Liver (tissue), 8 donors: ENCODE measurements at regions not wholly inside any gene's neighbourhood (a gene's known extent, or its start where the extent isn't known, plus 50 kb on each side); places are given as distances from the start of the nearest gene placed in this dataset.

ENCODE experiments used
- DNase-seq: peaks from one replicate; pipeline ENCODE4 v3.0.0-alpha.2; 2017; ENCODE audit warnings: low spot score
- H3K27ac ChIP-seq, 2 donors: one replicate each; pipeline ENCODE4 v1.7.0; 2013; ENCODE audit warnings: inconsistent platforms in 2 of 2, low read length in 2 of 2, control low read depth in 1 of 2, low read depth in 1 of 2, mild to moderate bottlenecking in 1 of 2
- H3K27me3 ChIP-seq, 4 donors: one replicate each; pipeline versions ENCODE4 v1.6.1 to v1.7.0; 2013; ENCODE audit warnings: low read length in 3 of 4, inconsistent platforms in 1 of 4, mild to moderate bottlenecking in 1 of 4, moderate library complexity in 1 of 4; ENCODE audit not compliant: control insufficient read depth in 4 of 4, insufficient read depth in 4 of 4
- H3K36me3 ChIP-seq, 4 donors: one replicate each; pipeline versions ENCODE4 v1.6.1 to v1.7.0; 2013; ENCODE audit warnings: low read length in 3 of 4, mild to moderate bottlenecking in 3 of 4, low read depth in 1 of 4, moderate library complexity in 1 of 4; ENCODE audit not compliant: control insufficient read depth in 4 of 4, insufficient read depth in 3 of 4
- H3K4me1 ChIP-seq, 4 donors: one replicate each; pipeline versions ENCODE4 v1.6.1 to v1.7.0; 2013; ENCODE audit warnings: low read length in 3 of 4, mild to moderate bottlenecking in 3 of 4, moderate library complexity in 1 of 4; ENCODE audit not compliant: control insufficient read depth in 4 of 4, insufficient read depth in 4 of 4
- H3K4me3 ChIP-seq, 3 donors: one replicate each; pipeline versions ENCODE4 v1.6.1 to v1.7.0; 2013; ENCODE audit warnings: low read length in 3 of 3, control low read depth in 1 of 3, low read depth in 1 of 3, mild to moderate bottlenecking in 1 of 3
- H3K9ac ChIP-seq, 2 donors: one replicate each; pipeline ENCODE4 v1.7.0; 2013; ENCODE audit warnings: low read length in 2 of 2, mild to moderate bottlenecking in 2 of 2, moderate library complexity in 2 of 2, control low read depth in 1 of 2, low read depth in 1 of 2
- H3K9me3 ChIP-seq, 4 donors: one replicate each; pipeline versions ENCODE4 v1.6.1 to v1.7.0; 2013; ENCODE audit warnings: low read length in 3 of 4; ENCODE audit not compliant: control insufficient read depth in 4 of 4
- EGR1 ChIP-seq, 2 donors: IDR thresholded peaks; 2 replicates each; pipeline ENCODE4 v1.6.1; 2016 to 2018; ENCODE audit warnings: antibody characterized with exemption in 2 of 2, low read depth in 2 of 2
- FOXA1 ChIP-seq: IDR thresholded peaks from 2 replicates; pipeline ENCODE4 v1.6.1; 2016; ENCODE audit warnings: antibody characterized with exemption
- GABPA ChIP-seq, 2 donors: IDR thresholded peaks in 1 of 2; conservative IDR thresholded peaks in 1 of 2; 2 replicates each; pipeline ENCODE4 v1.6.1; 2016; ENCODE audit warnings: antibody characterized with exemption in 2 of 2, mild to moderate bottlenecking in 1 of 2, moderate library complexity in 1 of 2
- HNF4A ChIP-seq, 2 donors: conservative IDR thresholded peaks; 2 replicates each; pipeline ENCODE4 v1.6.1; 2016; ENCODE audit warnings: antibody characterized with exemption in 2 of 2, mild to moderate bottlenecking in 2 of 2
- HNF4G ChIP-seq: IDR thresholded peaks from 2 replicates; pipeline ENCODE4 v1.6.1; 2016; ENCODE audit warnings: antibody characterized with exemption
- NR2F2 ChIP-seq: IDR thresholded peaks from 2 replicates; pipeline ENCODE4 v1.6.1; 2016; ENCODE audit warnings: antibody characterized with exemption
- RAD21 ChIP-seq, 2 donors: IDR thresholded peaks; 2 replicates each; pipeline ENCODE4 v1.6.1; 2016; ENCODE audit warnings: antibody characterized with exemption in 2 of 2, mild to moderate bottlenecking in 2 of 2
- RXRA ChIP-seq, 2 donors: IDR thresholded peaks; 2 replicates each; pipeline ENCODE4 v1.6.1; 2017 to 2018; ENCODE audit warnings: antibody characterized with exemption in 2 of 2, mild to moderate bottlenecking in 1 of 2
- SP1 ChIP-seq: IDR thresholded peaks from 2 replicates; pipeline ENCODE4 v1.6.1; 2018; ENCODE audit warnings: antibody characterized with exemption, mild to moderate bottlenecking
- TAF1 ChIP-seq: conservative IDR thresholded peaks from 2 replicates; pipeline ENCODE4 v1.6.1; 2016; ENCODE audit warnings: antibody characterized with exemption, mild to moderate bottlenecking
- YY1 ChIP-seq: IDR thresholded peaks from 2 replicates; pipeline ENCODE4 v1.6.1; 2016; ENCODE audit warnings: antibody characterized with exemption, mild to moderate bottlenecking
- WGBS: extraction: QIAGEN DNeasy Blood & Tissue Kit; methylation state at CpG from one replicate; pipeline ENCODE4 v1.1.7; 2013; 5-methylcytosine and 5-hydroxymethylcytosine counted together
- TF ChIP-seq, protein P1 (sequence below): IDR thresholded peaks from 2 replicates; pipeline ENCODE4 v1.6.1; 2016; ENCODE audit warnings: antibody characterized with exemption
- TF ChIP-seq, protein P2 (sequence below): IDR thresholded peaks from 2 replicates; pipeline ENCODE4 v1.6.1; 2016; ENCODE audit warnings: antibody characterized with exemption
- TF ChIP-seq, protein P3 (sequence below): IDR thresholded peaks from 2 replicates; pipeline ENCODE4 v1.6.1; 2016; ENCODE audit warnings: antibody characterized with exemption, mild to moderate bottlenecking
- TF ChIP-seq, protein P4 (sequence below): fragments of 150-350 bp; IDR thresholded peaks from 2 replicates; pipeline ENCODE4 v1.5.1; 2017; ENCODE audit warnings: improper control_type of control experiment, low read depth, low read length; ENCODE audit not compliant: missing input control
- donor health status: healthy.
- donor health status: healthy.
- donor health status: healthy.
- donor health status: healthy.
- donor health status: healthy.

- WGBS, result 93% methylated on average over 5 of the region's 5 CpGs
- Histone ChIP-seq H3K9ac (no peak overlapping the region), H3K9me3 (no peaks in the 10 kb centered on the region), H3K27me3 (no peaks in the 10 kb centered on the region), H3K27ac (no peak overlapping the region), H3K4me3 (no peak overlapping the region), H3K4me1 (no peaks in the 10 kb centered on the region), H3K36me3 (no peaks in the 10 kb centered on the region)
- TF ChIP-seq, protein P1, sequence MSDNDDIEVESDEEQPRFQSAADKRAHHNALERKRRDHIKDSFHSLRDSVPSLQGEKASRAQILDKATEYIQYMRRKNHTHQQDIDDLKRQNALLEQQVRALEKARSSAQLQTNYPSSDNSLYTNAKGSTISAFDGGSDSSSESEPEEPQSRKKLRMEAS, result no peak
- TF ChIP-seq, protein P2, sequence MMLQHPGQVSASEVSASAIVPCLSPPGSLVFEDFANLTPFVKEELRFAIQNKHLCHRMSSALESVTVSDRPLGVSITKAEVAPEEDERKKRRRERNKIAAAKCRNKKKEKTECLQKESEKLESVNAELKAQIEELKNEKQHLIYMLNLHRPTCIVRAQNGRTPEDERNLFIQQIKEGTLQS, result no peak
- no peak for TF ChIP-seq TAF1
- DNase-seq, result no peak
These were observed 160.6 kb downstream of the ARRDC3 start for GRCh38 chr5:91222482-91222881.

- WGBS, result 97% methylated on average over 1 of the region's 1 CpG
- Histone ChIP-seq H3K36me3 (no peaks in the 10 kb centered on the region), H3K27me3 (no peaks in the 10 kb centered on the region), H3K9ac (no peak overlapping the region), H3K4me3 (no peak overlapping the region), H3K27ac (no peak overlapping the region), H3K4me1 (no peaks in the 10 kb centered on the region), H3K9me3 (no peaks in the 10 kb centered on the region)
- TF ChIP-seq TAF1, result no peak
- no peak for TF ChIP-seq SP1
- TF ChIP-seq, protein P3, sequence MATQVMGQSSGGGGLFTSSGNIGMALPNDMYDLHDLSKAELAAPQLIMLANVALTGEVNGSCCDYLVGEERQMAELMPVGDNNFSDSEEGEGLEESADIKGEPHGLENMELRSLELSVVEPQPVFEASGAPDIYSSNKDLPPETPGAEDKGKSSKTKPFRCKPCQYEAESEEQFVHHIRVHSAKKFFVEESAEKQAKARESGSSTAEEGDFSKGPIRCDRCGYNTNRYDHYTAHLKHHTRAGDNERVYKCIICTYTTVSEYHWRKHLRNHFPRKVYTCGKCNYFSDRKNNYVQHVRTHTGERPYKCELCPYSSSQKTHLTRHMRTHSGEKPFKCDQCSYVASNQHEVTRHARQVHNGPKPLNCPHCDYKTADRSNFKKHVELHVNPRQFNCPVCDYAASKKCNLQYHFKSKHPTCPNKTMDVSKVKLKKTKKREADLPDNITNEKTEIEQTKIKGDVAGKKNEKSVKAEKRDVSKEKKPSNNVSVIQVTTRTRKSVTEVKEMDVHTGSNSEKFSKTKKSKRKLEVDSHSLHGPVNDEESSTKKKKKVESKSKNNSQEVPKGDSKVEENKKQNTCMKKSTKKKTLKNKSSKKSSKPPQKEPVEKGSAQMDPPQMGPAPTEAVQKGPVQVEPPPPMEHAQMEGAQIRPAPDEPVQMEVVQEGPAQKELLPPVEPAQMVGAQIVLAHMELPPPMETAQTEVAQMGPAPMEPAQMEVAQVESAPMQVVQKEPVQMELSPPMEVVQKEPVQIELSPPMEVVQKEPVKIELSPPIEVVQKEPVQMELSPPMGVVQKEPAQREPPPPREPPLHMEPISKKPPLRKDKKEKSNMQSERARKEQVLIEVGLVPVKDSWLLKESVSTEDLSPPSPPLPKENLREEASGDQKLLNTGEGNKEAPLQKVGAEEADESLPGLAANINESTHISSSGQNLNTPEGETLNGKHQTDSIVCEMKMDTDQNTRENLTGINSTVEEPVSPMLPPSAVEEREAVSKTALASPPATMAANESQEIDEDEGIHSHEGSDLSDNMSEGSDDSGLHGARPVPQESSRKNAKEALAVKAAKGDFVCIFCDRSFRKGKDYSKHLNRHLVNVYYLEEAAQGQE, result no peak
- TF ChIP-seq, protein P4, sequence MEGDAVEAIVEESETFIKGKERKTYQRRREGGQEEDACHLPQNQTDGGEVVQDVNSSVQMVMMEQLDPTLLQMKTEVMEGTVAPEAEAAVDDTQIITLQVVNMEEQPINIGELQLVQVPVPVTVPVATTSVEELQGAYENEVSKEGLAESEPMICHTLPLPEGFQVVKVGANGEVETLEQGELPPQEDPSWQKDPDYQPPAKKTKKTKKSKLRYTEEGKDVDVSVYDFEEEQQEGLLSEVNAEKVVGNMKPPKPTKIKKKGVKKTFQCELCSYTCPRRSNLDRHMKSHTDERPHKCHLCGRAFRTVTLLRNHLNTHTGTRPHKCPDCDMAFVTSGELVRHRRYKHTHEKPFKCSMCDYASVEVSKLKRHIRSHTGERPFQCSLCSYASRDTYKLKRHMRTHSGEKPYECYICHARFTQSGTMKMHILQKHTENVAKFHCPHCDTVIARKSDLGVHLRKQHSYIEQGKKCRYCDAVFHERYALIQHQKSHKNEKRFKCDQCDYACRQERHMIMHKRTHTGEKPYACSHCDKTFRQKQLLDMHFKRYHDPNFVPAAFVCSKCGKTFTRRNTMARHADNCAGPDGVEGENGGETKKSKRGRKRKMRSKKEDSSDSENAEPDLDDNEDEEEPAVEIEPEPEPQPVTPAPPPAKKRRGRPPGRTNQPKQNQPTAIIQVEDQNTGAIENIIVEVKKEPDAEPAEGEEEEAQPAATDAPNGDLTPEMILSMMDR, result no peak
- TF ChIP-seq GABPA (IDR thresholded peaks at IDR 0.05 in 1 of 2, conservative IDR thresholded peaks at IDR 0.05 in 1 of 2), result no peak
- TF ChIP-seq RXRA (IDR thresholded peaks at IDR 0.05), result no peak
- TF ChIP-seq NR2F2, result no peak
- no peak for TF ChIP-seq HNF4G
- no peak for DNase-seq
These were observed 161.2 kb downstream of the ARRDC3 start for GRCh38 chr5:91221917-91222316.

- H3K4me3 ChIP-seq, result no peak overlapping the region
- no peak overlapping the region for H3K27ac ChIP-seq
- no peak for DNase-seq
- no peaks in the 10 kb centered on the region for H3K36me3 ChIP-seq
- no peaks in the 10 kb centered on the region for H3K4me1 ChIP-seq
- 91% methylated on average over 3 of the region's 3 CpGs for WGBS
- no peaks in the 10 kb centered on the region for H3K27me3 ChIP-seq
- no peak overlapping the region for H3K9ac ChIP-seq
- TF ChIP-seq RAD21 (IDR thresholded peaks at IDR 0.05) (peak; percentile 57 to 65), EGR1 (IDR thresholded peaks at IDR 0.05; ENCODE audit: low read depth in 2 of 2) (no peak), HNF4A (conservative IDR thresholded peaks at IDR 0.05) (no peak), FOXA1 (no peak), NR2F2 (no peak), YY1 (no peak), SP1 (no peak), GABPA (IDR thresholded peaks at IDR 0.05 in 1 of 2, conservative IDR thresholded peaks at IDR 0.05 in 1 of 2) (no peak), RXRA (IDR thresholded peaks at IDR 0.05) (no peak), HNF4G (no peak), TAF1 (no peak)
- TF ChIP-seq, protein P2, result no peak
- TF ChIP-seq, protein P1, result no peak
- TF ChIP-seq, protein P4, result peak; percentile 21
- no peaks in the 10 kb centered on the region for H3K9me3 ChIP-seq
These were observed 163.2 kb downstream of the ARRDC3 start for GRCh38 chr5:91219803-91220371.
